Liver (tissue), 7 donors: ENCODE measurements at regions not wholly inside any gene's neighbourhood (a gene's known extent, or its start where the extent isn't known, plus 50 kb on each side); places are given as distances from the start of the nearest gene placed in this dataset.

Experiments
- DNase-seq: peaks from one replicate; pipeline ENCODE4 v3.0.0-alpha.2; 2017; ENCODE audit warnings: low spot score
- H3K27ac ChIP-seq, 2 donors: one replicate each; pipeline ENCODE4 v1.7.0; 2013; ENCODE audit warnings: inconsistent platforms in 2 of 2, low read length in 2 of 2, control low read depth in 1 of 2, low read depth in 1 of 2, mild to moderate bottlenecking in 1 of 2
- H3K27me3 ChIP-seq, 4 donors: one replicate each; pipeline versions ENCODE4 v1.6.1 to v1.7.0; 2013; ENCODE audit warnings: low read length in 3 of 4, inconsistent platforms in 1 of 4, mild to moderate bottlenecking in 1 of 4, moderate library complexity in 1 of 4; ENCODE audit not compliant: control insufficient read depth in 4 of 4, insufficient read depth in 4 of 4
- H3K36me3 ChIP-seq, 4 donors: one replicate each; pipeline versions ENCODE4 v1.6.1 to v1.7.0; 2013; ENCODE audit warnings: low read length in 3 of 4, mild to moderate bottlenecking in 3 of 4, low read depth in 1 of 4, moderate library complexity in 1 of 4; ENCODE audit not compliant: control insufficient read depth in 4 of 4, insufficient read depth in 3 of 4
- H3K4me1 ChIP-seq, 4 donors: one replicate each; pipeline versions ENCODE4 v1.6.1 to v1.7.0; 2013; ENCODE audit warnings: low read length in 3 of 4, mild to moderate bottlenecking in 3 of 4, moderate library complexity in 1 of 4; ENCODE audit not compliant: control insufficient read depth in 4 of 4, insufficient read depth in 4 of 4
- H3K4me3 ChIP-seq, 3 donors: one replicate each; pipeline versions ENCODE4 v1.6.1 to v1.7.0; 2013; ENCODE audit warnings: low read length in 3 of 3, control low read depth in 1 of 3, low read depth in 1 of 3, mild to moderate bottlenecking in 1 of 3
- H3K9ac ChIP-seq, 2 donors: one replicate each; pipeline ENCODE4 v1.7.0; 2013; ENCODE audit warnings: low read length in 2 of 2, mild to moderate bottlenecking in 2 of 2, moderate library complexity in 2 of 2, control low read depth in 1 of 2, low read depth in 1 of 2
- H3K9me3 ChIP-seq, 4 donors: one replicate each; pipeline versions ENCODE4 v1.6.1 to v1.7.0; 2013; ENCODE audit warnings: low read length in 3 of 4; ENCODE audit not compliant: control insufficient read depth in 4 of 4
- ATF3 ChIP-seq: IDR thresholded peaks from 2 replicates; pipeline ENCODE4 v1.6.1; 2016; ENCODE audit warnings: antibody characterized with exemption
- EGR1 ChIP-seq, 2 donors: IDR thresholded peaks; 2 replicates each; pipeline ENCODE4 v1.6.1; 2016 to 2018; ENCODE audit warnings: antibody characterized with exemption in 2 of 2, low read depth in 2 of 2
- FOXA1 ChIP-seq: IDR thresholded peaks from 2 replicates; pipeline ENCODE4 v1.6.1; 2016; ENCODE audit warnings: antibody characterized with exemption
- GABPA ChIP-seq, 2 donors: IDR thresholded peaks in 1 of 2; conservative IDR thresholded peaks in 1 of 2; 2 replicates each; pipeline ENCODE4 v1.6.1; 2016; ENCODE audit warnings: antibody characterized with exemption in 2 of 2, mild to moderate bottlenecking in 1 of 2, moderate library complexity in 1 of 2
- HNF4A ChIP-seq, 2 donors: conservative IDR thresholded peaks; 2 replicates each; pipeline ENCODE4 v1.6.1; 2016; ENCODE audit warnings: antibody characterized with exemption in 2 of 2, mild to moderate bottlenecking in 2 of 2
- HNF4G ChIP-seq: IDR thresholded peaks from 2 replicates; pipeline ENCODE4 v1.6.1; 2016; ENCODE audit warnings: antibody characterized with exemption
- JUND ChIP-seq, 2 donors: IDR thresholded peaks; 2 replicates each; pipeline ENCODE4 v1.6.1; 2016; ENCODE audit warnings: antibody characterized with exemption in 2 of 2
- MAX ChIP-seq: IDR thresholded peaks from 2 replicates; pipeline ENCODE4 v1.6.1; 2016; ENCODE audit warnings: antibody characterized with exemption
- NR2F2 ChIP-seq: IDR thresholded peaks from 2 replicates; pipeline ENCODE4 v1.6.1; 2016; ENCODE audit warnings: antibody characterized with exemption
- RAD21 ChIP-seq, 2 donors: IDR thresholded peaks; 2 replicates each; pipeline ENCODE4 v1.6.1; 2016; ENCODE audit warnings: antibody characterized with exemption in 2 of 2, mild to moderate bottlenecking in 2 of 2
- SP1 ChIP-seq: IDR thresholded peaks from 2 replicates; pipeline ENCODE4 v1.6.1; 2018; ENCODE audit warnings: antibody characterized with exemption, mild to moderate bottlenecking
- YY1 ChIP-seq: IDR thresholded peaks from 2 replicates; pipeline ENCODE4 v1.6.1; 2016; ENCODE audit warnings: antibody characterized with exemption, mild to moderate bottlenecking
- WGBS: extraction: QIAGEN DNeasy Blood & Tissue Kit; methylation state at CpG from one replicate; pipeline ENCODE4 v1.1.7; 2013; 5-methylcytosine and 5-hydroxymethylcytosine counted together
- TF ChIP-seq, protein P1 (sequence below): IDR thresholded peaks from 2 replicates; pipeline ENCODE4 v1.6.1; 2016; ENCODE audit warnings: antibody characterized with exemption, mild to moderate bottlenecking
- TF ChIP-seq, protein P2 (sequence below): IDR thresholded peaks from 2 replicates; pipeline ENCODE4 v1.6.1; 2016; ENCODE audit warnings: antibody characterized with exemption
- donor health status: healthy.
- donor health status: healthy.
- donor health status: healthy.
- donor health status: healthy.

GRCh38 chr9:81476813-81477490, 212.4 kb downstream of the TLE1 start:
- 91% methylated on average over 6 of the region's 6 CpGs for WGBS
- Histone ChIP-seq H3K27ac (no peak overlapping the region), H3K27me3 (no peaks in the 10 kb centered on the region), H3K9ac (no peak overlapping the region), H3K4me3 (no peak overlapping the region), H3K4me1 (no peaks in the 10 kb centered on the region), H3K36me3 (no peaks in the 10 kb centered on the region), H3K9me3 (no peaks in the 10 kb centered on the region)
- no peak for DNase-seq
- TF ChIP-seq HNF4G (no peak), MAX (no peak)

GRCh38 chr9:81474792-81475191, 214.6 kb downstream of the TLE1 start:
- Histone ChIP-seq H3K36me3 (no peaks in the 10 kb centered on the region), H3K27me3 (no peaks in the 10 kb centered on the region), H3K4me1 (no peaks in the 10 kb centered on the region), H3K27ac (no peak overlapping the region), H3K4me3 (no peak overlapping the region), H3K9ac (no peak overlapping the region), H3K9me3 (no peaks in the 10 kb centered on the region)
- TF ChIP-seq HNF4G (no peak), JUND (IDR thresholded peaks at IDR 0.05) (no peak), NR2F2 (no peak)
- 91% methylated on average over 5 of the region's 5 CpGs for WGBS
- DNase-seq = no peak

DNA sequence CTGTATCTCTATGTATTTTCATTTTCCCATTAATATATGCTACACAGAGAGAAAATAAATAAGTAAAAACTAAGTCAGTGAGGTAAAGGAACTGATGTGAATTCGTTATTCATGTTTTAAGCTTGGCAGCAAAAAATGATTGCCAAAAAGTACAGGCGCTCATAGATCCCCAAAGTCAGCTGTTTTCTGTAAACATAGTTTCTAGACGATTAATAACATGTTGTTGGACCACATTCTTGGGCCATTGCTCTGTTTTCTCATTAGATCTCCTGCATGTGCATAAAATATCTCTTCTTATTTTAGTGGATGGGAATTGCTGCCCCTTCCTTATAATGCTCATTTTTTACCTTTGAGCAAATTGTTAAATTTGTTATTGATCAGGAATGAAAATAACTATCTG, 215.2 kb downstream of the TLE1 start:
- Histone ChIP-seq H3K9ac (no peak overlapping the region), H3K27ac (no peak overlapping the region), H3K27me3 (no peaks in the 10 kb centered on the region), H3K4me3 (no peak overlapping the region), H3K36me3 (no peaks in the 10 kb centered on the region), H3K9me3 (no peaks in the 10 kb centered on the region), H3K4me1 (no peaks in the 10 kb centered on the region)
- TF ChIP-seq RAD21 (IDR thresholded peaks at IDR 0.05) (no peak), YY1 (no peak), JUND (IDR thresholded peaks at IDR 0.05) (no peak), NR2F2 (no peak), GABPA (IDR thresholded peaks at IDR 0.05 in 1 of 2, conservative IDR thresholded peaks at IDR 0.05 in 1 of 2) (no peak), SP1 (no peak), FOXA1 (no peak), HNF4A (conservative IDR thresholded peaks at IDR 0.05) (no peak), EGR1 (IDR thresholded peaks at IDR 0.05; ENCODE audit: low read depth in 2 of 2) (no peak), ATF3 (no peak)
- TF ChIP-seq, protein P1, sequence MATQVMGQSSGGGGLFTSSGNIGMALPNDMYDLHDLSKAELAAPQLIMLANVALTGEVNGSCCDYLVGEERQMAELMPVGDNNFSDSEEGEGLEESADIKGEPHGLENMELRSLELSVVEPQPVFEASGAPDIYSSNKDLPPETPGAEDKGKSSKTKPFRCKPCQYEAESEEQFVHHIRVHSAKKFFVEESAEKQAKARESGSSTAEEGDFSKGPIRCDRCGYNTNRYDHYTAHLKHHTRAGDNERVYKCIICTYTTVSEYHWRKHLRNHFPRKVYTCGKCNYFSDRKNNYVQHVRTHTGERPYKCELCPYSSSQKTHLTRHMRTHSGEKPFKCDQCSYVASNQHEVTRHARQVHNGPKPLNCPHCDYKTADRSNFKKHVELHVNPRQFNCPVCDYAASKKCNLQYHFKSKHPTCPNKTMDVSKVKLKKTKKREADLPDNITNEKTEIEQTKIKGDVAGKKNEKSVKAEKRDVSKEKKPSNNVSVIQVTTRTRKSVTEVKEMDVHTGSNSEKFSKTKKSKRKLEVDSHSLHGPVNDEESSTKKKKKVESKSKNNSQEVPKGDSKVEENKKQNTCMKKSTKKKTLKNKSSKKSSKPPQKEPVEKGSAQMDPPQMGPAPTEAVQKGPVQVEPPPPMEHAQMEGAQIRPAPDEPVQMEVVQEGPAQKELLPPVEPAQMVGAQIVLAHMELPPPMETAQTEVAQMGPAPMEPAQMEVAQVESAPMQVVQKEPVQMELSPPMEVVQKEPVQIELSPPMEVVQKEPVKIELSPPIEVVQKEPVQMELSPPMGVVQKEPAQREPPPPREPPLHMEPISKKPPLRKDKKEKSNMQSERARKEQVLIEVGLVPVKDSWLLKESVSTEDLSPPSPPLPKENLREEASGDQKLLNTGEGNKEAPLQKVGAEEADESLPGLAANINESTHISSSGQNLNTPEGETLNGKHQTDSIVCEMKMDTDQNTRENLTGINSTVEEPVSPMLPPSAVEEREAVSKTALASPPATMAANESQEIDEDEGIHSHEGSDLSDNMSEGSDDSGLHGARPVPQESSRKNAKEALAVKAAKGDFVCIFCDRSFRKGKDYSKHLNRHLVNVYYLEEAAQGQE = no peak
- TF ChIP-seq, protein P2, sequence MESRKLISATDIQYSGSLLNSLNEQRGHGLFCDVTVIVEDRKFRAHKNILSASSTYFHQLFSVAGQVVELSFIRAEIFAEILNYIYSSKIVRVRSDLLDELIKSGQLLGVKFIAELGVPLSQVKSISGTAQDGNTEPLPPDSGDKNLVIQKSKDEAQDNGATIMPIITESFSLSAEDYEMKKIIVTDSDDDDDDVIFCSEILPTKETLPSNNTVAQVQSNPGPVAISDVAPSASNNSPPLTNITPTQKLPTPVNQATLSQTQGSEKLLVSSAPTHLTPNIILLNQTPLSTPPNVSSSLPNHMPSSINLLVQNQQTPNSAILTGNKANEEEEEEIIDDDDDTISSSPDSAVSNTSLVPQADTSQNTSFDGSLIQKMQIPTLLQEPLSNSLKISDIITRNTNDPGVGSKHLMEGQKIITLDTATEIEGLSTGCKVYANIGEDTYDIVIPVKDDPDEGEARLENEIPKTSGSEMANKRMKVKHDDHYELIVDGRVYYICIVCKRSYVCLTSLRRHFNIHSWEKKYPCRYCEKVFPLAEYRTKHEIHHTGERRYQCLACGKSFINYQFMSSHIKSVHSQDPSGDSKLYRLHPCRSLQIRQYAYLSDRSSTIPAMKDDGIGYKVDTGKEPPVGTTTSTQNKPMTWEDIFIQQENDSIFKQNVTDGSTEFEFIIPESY = no peak
- DNase-seq = no peak
- 77% methylated on average over 3 of the region's 3 CpGs for WGBS
